ENCODE measurements at regions not wholly inside any gene's neighbourhood (a gene's known extent, or its start where the extent isn't known, plus 50 kb on each side); places are given as distances from the start of the nearest gene placed in this dataset.

DNA sequence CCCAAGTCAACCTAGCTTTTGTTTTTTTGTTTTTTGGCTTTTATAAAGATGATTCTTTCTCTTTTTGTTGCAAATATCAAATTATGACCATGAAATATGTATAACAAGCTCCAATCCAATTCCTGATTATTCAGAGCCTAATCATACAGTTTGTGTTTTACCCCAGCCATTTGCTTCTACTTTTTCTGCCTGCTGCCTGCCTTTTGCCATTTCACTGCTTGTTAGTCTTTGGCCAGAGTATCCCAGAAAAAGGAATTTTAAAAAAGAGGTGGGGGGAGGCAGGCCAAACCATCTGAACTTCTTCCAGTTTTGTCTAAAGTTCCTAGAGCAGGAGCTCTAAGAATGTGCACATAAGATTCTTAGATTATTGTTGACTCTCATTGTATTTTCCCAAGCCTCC lies 211.9 kb upstream of the VRK2 start:
- no peak overlapping the region for H3K4me3 ChIP-seq

DNA sequence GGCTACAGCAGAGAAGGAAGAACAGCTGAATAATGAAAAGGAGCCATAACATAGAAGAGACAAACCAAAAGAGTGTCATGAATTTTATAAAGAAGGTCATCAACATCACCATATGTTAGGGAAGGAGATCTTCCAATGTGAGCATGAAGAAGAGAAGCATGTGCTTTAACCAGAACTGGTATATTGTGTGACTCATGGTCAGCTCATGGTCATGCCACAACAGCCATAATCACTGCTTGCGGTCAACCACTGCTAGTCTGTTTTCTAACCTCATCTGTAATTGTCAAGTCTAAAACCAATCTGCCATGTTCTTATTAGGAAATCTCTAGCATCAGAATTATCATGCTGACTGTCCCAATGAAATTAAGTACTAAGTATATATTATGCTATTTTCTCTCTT lies 204.1 kb upstream of the VRK2 start:
- H3K27ac ChIP-seq, result no peak overlapping the region
- H3K36me3 ChIP-seq, result no peaks in the 10 kb centered on the region
- no peaks in the 10 kb centered on the region for H3K9me3 ChIP-seq
- intact Hi-C loops (cut with DNase I; ENCODE audit: low total_unique reads), result no loop called here
- no peaks in the 10 kb centered on the region for H3K27me3 ChIP-seq
- TF ChIP-seq, protein P1, sequence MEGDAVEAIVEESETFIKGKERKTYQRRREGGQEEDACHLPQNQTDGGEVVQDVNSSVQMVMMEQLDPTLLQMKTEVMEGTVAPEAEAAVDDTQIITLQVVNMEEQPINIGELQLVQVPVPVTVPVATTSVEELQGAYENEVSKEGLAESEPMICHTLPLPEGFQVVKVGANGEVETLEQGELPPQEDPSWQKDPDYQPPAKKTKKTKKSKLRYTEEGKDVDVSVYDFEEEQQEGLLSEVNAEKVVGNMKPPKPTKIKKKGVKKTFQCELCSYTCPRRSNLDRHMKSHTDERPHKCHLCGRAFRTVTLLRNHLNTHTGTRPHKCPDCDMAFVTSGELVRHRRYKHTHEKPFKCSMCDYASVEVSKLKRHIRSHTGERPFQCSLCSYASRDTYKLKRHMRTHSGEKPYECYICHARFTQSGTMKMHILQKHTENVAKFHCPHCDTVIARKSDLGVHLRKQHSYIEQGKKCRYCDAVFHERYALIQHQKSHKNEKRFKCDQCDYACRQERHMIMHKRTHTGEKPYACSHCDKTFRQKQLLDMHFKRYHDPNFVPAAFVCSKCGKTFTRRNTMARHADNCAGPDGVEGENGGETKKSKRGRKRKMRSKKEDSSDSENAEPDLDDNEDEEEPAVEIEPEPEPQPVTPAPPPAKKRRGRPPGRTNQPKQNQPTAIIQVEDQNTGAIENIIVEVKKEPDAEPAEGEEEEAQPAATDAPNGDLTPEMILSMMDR (IDR thresholded peaks at IDR 0.05), result no peak
- DNase-seq, result no peak
- H3K4me1 ChIP-seq, result no peaks in the 10 kb centered on the region
- no peak overlapping the region for H3K4me3 ChIP-seq

More for the DNA sequence above, 211.9 kb upstream of the VRK2 start:
- Histone ChIP-seq H3K36me3 (no peaks in the 10 kb centered on the region), H3K27me3 (no peaks in the 10 kb centered on the region), H3K4me1 (no peaks in the 10 kb centered on the region), H3K9me3 (no peaks in the 10 kb centered on the region), H3K27ac (no peak overlapping the region)
- no peak for DNase-seq
- intact Hi-C loops (cut with DNase I; ENCODE audit: low total_unique reads), result no loop called here
- TF ChIP-seq, protein P1 (IDR thresholded peaks at IDR 0.05), result no peak

DNA sequence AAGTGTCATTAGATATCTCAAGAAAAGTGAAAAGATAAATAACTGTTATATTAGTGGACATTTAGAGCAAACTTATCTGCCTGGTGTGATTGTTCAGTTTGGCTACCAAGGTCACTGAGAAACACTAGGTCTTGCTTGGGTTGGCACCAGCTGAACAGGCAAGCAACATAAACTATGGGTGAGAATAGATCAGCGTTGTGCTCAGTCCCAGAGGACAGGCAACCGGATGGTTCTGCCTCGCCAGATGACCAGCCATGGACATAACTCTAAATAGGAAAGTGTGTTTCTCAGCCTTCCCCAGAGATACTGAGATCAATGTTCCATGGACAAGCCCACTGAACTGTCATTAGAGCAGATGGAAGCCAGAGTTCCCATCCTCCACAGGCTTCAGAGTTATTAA lies 203.4 kb upstream of the VRK2 start:
- Histone ChIP-seq H3K36me3 (no peaks in the 10 kb centered on the region), H3K27me3 (no peaks in the 10 kb centered on the region), H3K4me3 (no peak overlapping the region), H3K27ac (no peak overlapping the region), H3K4me1 (no peaks in the 10 kb centered on the region), H3K9me3 (no peaks in the 10 kb centered on the region)
- DNase-seq, result no peak
- TF ChIP-seq, protein P1 (IDR thresholded peaks at IDR 0.05), result no peak
- intact Hi-C loops (cut with DNase I; ENCODE audit: low total_unique reads), result no loop called here

DNA sequence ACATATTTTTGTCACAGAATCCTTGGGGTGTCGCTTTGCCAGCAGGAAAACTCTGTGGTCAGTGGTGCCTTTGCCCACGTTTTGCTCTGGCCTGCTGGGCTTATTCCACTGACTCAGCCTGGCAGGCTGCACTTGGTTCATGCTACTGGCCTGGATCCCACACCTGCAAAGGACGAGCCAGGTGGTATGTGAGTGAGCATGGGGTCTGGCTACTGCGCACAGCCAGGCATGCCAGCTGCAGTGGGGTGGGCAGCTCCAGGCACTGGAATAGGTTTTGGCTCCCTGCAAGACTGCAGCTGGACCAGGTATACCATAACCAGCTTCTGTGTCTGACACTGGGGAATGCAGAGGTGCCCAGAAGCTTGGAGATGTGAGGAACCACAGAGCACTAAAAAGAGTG lies 197.9 kb upstream of the VRK2 start:
- Histone ChIP-seq H3K4me1 (no peaks in the 10 kb centered on the region), H3K27ac (no peak overlapping the region), H3K9me3 (no peaks in the 10 kb centered on the region), H3K27me3 (no peaks in the 10 kb centered on the region), H3K4me3 (no peak overlapping the region), H3K36me3 (no peaks in the 10 kb centered on the region)
- intact Hi-C loops (cut with DNase I; ENCODE audit: low total_unique reads), result no loop called here
- no peak for DNase-seq
- TF ChIP-seq, protein P1 (IDR thresholded peaks at IDR 0.05), result no peak

DNA sequence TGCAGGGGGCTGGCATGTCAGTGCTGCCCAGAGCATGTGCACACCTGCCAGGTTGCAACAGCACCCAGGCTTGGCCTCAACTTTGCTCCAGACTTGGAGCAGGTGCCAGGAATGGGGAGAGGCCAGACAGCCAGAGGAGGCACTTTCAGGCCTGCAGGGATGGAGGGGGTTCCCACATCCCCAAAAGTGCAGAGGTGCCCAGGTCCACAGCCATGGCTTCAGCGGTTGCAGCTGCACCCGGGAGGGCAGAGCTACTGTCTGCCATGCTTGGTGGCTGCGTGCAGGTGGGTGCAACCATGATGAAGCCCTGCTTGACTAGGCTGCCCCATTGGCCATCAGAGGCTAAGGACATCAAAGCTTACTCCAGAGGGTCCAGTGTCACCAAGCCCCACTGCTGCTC lies 196.8 kb upstream of the VRK2 start:
- no peak for DNase-seq
- Histone ChIP-seq H3K27ac (no peak overlapping the region), H3K4me3 (no peak overlapping the region), H3K9me3 (no peaks in the 10 kb centered on the region), H3K4me1 (no peaks in the 10 kb centered on the region), H3K27me3 (no peaks in the 10 kb centered on the region), H3K36me3 (no peaks in the 10 kb centered on the region)
- intact Hi-C loops (cut with DNase I; ENCODE audit: low total_unique reads), result no loop called here
- TF ChIP-seq, protein P1 (IDR thresholded peaks at IDR 0.05), result no peak

DNA sequence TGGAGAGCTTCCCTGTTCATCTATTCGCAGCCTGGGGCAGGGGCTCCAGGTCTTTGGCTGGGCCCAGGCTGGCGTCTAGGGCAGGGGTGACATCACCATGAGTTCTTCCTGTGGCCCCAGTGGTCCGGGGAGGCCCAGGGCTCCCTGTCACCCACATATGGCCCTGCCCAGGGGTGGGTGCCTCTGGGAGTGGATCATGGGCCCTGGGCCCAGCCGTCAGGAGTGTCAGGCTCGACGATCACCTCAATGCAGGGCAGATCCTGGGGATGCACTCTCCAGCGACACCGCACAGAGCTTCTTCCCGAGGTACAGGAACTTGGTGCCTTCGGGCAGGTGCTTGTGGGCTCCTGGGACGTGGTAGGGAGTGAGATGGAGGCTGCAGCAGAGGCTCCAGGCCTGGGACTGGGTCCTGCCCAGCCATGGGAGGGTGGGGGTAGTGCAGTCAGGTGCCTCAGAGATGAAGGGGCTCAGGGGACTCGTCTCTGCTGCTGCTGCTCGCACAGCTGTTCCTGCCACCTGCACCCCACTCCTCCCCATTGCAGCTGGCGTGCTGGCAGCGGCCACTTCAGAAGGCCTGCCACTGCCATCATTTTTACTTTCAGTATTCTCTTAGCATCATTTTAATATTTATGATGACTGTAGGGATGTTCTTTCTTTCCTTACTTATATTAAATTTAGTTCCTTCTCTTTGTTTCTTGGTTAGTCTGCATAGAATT lies 196.0 kb upstream of the VRK2 start:
- Histone ChIP-seq H3K9me3 (no peaks in the 10 kb centered on the region), H3K27ac (no peak overlapping the region), H3K36me3 (no peaks in the 10 kb centered on the region), H3K27me3 (no peaks in the 10 kb centered on the region), H3K4me3 (no peak overlapping the region), H3K4me1 (no peaks in the 10 kb centered on the region)
- intact Hi-C loops (cut with DNase I; ENCODE audit: low total_unique reads), result no loop called here
- TF ChIP-seq, protein P1 (IDR thresholded peaks at IDR 0.05), result no peak
- no peak for DNase-seq

Measured in tibial artery (tissue), 4 donors.